ENCODE measurements at regions not wholly inside any gene's neighbourhood (a gene's known extent, or its start where the extent isn't known, plus 50 kb on each side); places are given as distances from the start of the nearest gene placed in this dataset.
"Not testable (repeated sequence)": the region's sequence is repeated elsewhere in the genome, so short reads cannot be mapped to it uniquely, and the experiment has no call there.

GRCh38 chr2:113356284-113356683 lies 77.6 kb upstream of the PAX8 start:
- WGBS, 2 experiments (ENCODE audit: extremely low coverage in 2 of 2, insufficient read length in 1 of 2): no CpG with 5 or more reads among the region's 5 CpGs
- H3K79me1 ChIP-seq (ENCODE audit: low read depth in 1 of 2, low read length in 2 of 2); H4K5ac ChIP-seq (ENCODE audit: low read depth, low read length); H4K91ac ChIP-seq (ENCODE audit: insufficient read depth, low read depth, low read length); H2AFZ ChIP-seq (replicated peaks; ENCODE audit: low read length, poor library complexity); H3K9me3 ChIP-seq (ENCODE audit: control insufficient read depth, insufficient read depth, low read length); H3K27ac ChIP-seq (ENCODE audit: insufficient read depth, low read length); H3K9ac ChIP-seq (ENCODE audit: low read depth, low read length); H3K27me3 ChIP-seq (ENCODE audit: control insufficient read depth, insufficient read depth, low read length); H3K9me1 ChIP-seq (ENCODE audit: insufficient read depth, low read length); CTCF ChIA-PET; H4K20me1 ChIP-seq (ENCODE audit: insufficient read depth, low read length); H3K4me2 ChIP-seq (ENCODE audit: low read depth, low read length); H2BK5ac ChIP-seq (ENCODE audit: low read depth, low read length, poor library complexity, severe bottlenecking); H3K23ac ChIP-seq (ENCODE audit: low read depth, low read length); BruUV-seq (replicated peaks); in situ Hi-C loops (cut with MboI; ENCODE audit: low sequenced_read_pairs); H3K18ac ChIP-seq (ENCODE audit: low read depth, low read length); intact Hi-C loops (cut with micrococcal nuclease); H2BK20ac ChIP-seq (ENCODE audit: low read depth, low read length); H3K4me1 ChIP-seq (ENCODE audit: control insufficient read depth, insufficient read depth, low read length); H2AK5ac ChIP-seq (ENCODE audit: low read depth, low read length); H2BK15ac ChIP-seq (ENCODE audit: low read depth, low read length); H3K4ac ChIP-seq (ENCODE audit: low read depth, low read length); H3K4me3 ChIP-seq (ENCODE audit: insufficient read depth, low read depth, low read length); H4K8ac ChIP-seq (ENCODE audit: low read depth in 2 of 2, low read length in 2 of 2); H2BK120ac ChIP-seq (ENCODE audit: low read depth, low read length); ATAC-seq (ENCODE audit: low read depth); H2AK9ac ChIP-seq (replicated peaks; ENCODE audit: low read depth, low read length, poor library complexity); H3K36me3 ChIP-seq (ENCODE audit: control insufficient read depth, insufficient read depth, low read length); POLR2A ChIA-PET (ENCODE audit: unreplicated experiment); DNase-seq; H3K14ac ChIP-seq (replicated peaks; ENCODE audit: low read depth, low read length); dilution Hi-C loops (cut with HindIII; ENCODE audit: low sequenced_read_pairs, unreplicated experiment); H3K56ac ChIP-seq (ENCODE audit: extremely low read depth, insufficient read depth, low read length): not testable (repeated sequence)

- H3K27ac ChIP-seq (ENCODE audit: insufficient read depth, low read length); H3K79me1 ChIP-seq (ENCODE audit: low read depth in 1 of 2, low read length in 2 of 2); H3K9ac ChIP-seq (ENCODE audit: low read depth, low read length); BruUV-seq (replicated peaks); H3K4me3 ChIP-seq (ENCODE audit: insufficient read depth, low read depth, low read length); dilution Hi-C loops (cut with HindIII; ENCODE audit: low sequenced_read_pairs, unreplicated experiment); intact Hi-C loops (cut with micrococcal nuclease); H2BK20ac ChIP-seq (ENCODE audit: low read depth, low read length); H3K9me3 ChIP-seq (ENCODE audit: control insufficient read depth, insufficient read depth, low read length); in situ Hi-C loops (cut with MboI; ENCODE audit: low sequenced_read_pairs); DNase-seq; H3K4me1 ChIP-seq (ENCODE audit: control insufficient read depth, insufficient read depth, low read length); CTCF ChIA-PET; H2BK15ac ChIP-seq (ENCODE audit: low read depth, low read length); H3K18ac ChIP-seq (ENCODE audit: low read depth, low read length); H3K9me1 ChIP-seq (ENCODE audit: insufficient read depth, low read length); H2AK5ac ChIP-seq (ENCODE audit: low read depth, low read length); POLR2A ChIA-PET (ENCODE audit: unreplicated experiment); H3K4ac ChIP-seq (ENCODE audit: low read depth, low read length); H2AFZ ChIP-seq (replicated peaks; ENCODE audit: low read length, poor library complexity); H4K8ac ChIP-seq (ENCODE audit: low read depth in 2 of 2, low read length in 2 of 2); H2BK120ac ChIP-seq (ENCODE audit: low read depth, low read length); H3K4me2 ChIP-seq (ENCODE audit: low read depth, low read length); H4K91ac ChIP-seq (ENCODE audit: insufficient read depth, low read depth, low read length); H2AK9ac ChIP-seq (replicated peaks; ENCODE audit: low read depth, low read length, poor library complexity); H3K14ac ChIP-seq (replicated peaks; ENCODE audit: low read depth, low read length); H2BK5ac ChIP-seq (ENCODE audit: low read depth, low read length, poor library complexity, severe bottlenecking); H4K20me1 ChIP-seq (ENCODE audit: insufficient read depth, low read length); H3K36me3 ChIP-seq (ENCODE audit: control insufficient read depth, insufficient read depth, low read length); ATAC-seq (ENCODE audit: low read depth); H3K56ac ChIP-seq (ENCODE audit: extremely low read depth, insufficient read depth, low read length); H4K5ac ChIP-seq (ENCODE audit: low read depth, low read length); H3K23ac ChIP-seq (ENCODE audit: low read depth, low read length): not testable (repeated sequence)
- no CpG with 5 or more reads among the region's 8 CpGs for WGBS, 2 experiments (ENCODE audit: extremely low coverage in 2 of 2, insufficient read length in 1 of 2)
- H3K27me3 ChIP-seq (ENCODE audit: control insufficient read depth, insufficient read depth, low read length): peaks cover 11% of the 10 kb centered on the region
Measured at GRCh38 chr2:113355339-113356015, 76.8 kb upstream of the PAX8 start.
